SU-DHL-6 (cell line): ENCODE measurements at regions not wholly inside any gene's neighbourhood (a gene's known extent, or its start where the extent isn't known, plus 50 kb on each side); places are given as distances from the start of the nearest gene placed in this dataset.
A peak's percentile ranks its signal among the peaks of the same experiment; 100 is the strongest.

Experiments used
- H2AFZ ChIP-seq: fragments of 200-600 bp; sonication (generic); 2 replicates; pipeline ENCODE4 v1.6.1; 2014; ENCODE audit warnings: low read depth, mild to moderate bottlenecking, moderate library complexity, mixed read lengths, antibody characterized with exemption, low read length; ENCODE audit not compliant: severe bottlenecking
- H3F3A ChIP-seq: fragments of 200-600 bp; shearing (Covaris generic); 2 replicates; pipeline ENCODE4 v1.6.0; 2016; ENCODE audit warnings: antibody characterized with exemption, mild to moderate bottlenecking; ENCODE audit not compliant: insufficient read depth
- H3K27ac ChIP-seq: fragments of 200-600 bp; sonication (generic); 2 replicates; pipeline ENCODE4 v1.5.1; 2016; ENCODE audit warnings: low read depth, mild to moderate bottlenecking, low read length, moderate library complexity, mixed read lengths
- H3K27me3 ChIP-seq: fragments of 200-600 bp; sonication (generic), shearing (Covaris generic); 2 replicates; pipeline ENCODE4 v1.6.0; 2014; ENCODE audit warnings: mild to moderate bottlenecking, low read length
- H3K36me3 ChIP-seq: fragments of 200-600 bp; sonication (generic); 2 replicates; pipeline ENCODE4 v1.6.1; 2014; ENCODE audit warnings: mild to moderate bottlenecking, low read length, mixed read lengths
- H3K4me2 ChIP-seq: fragments of 300-600, 200-600 bp; shearing (Covaris generic), sonication (generic); 2 replicates; pipeline ENCODE4 v1.6.0; 2014; ENCODE audit warnings: low read length, low read depth, mild to moderate bottlenecking; ENCODE audit not compliant: poor library complexity, severe bottlenecking
- H3K4me3 ChIP-seq: fragments of 200-600 bp; sonication (generic); 2 replicates; pipeline ENCODE4 v1.5.1; 2014; ENCODE audit warnings: antibody characterized with exemption, low read length, mild to moderate bottlenecking, mixed read lengths; ENCODE audit not compliant: insufficient read depth, poor library complexity, severe bottlenecking
- H3K79me2 ChIP-seq: fragments of 200-600 bp; sonication (generic); 2 replicates; pipeline ENCODE4 v1.6.1; 2014; ENCODE audit warnings: mild to moderate bottlenecking, low read length, moderate library complexity; ENCODE audit not compliant: insufficient read depth
- H3K9ac ChIP-seq: fragments of 200-600 bp; sonication (generic); 2 replicates; pipeline ENCODE4 v1.7.0; 2014; ENCODE audit warnings: mild to moderate bottlenecking, low read length
- H3K9me2 ChIP-seq: fragments of 200-600 bp; sonication (generic); replicated peaks from 2 replicates; pipeline ENCODE4 v1.6.1; 2014; ENCODE audit warnings: low read length; ENCODE audit not compliant: insufficient read depth
- H3K9me3 ChIP-seq: fragments of 200-600 bp; sonication (generic); 2 replicates; pipeline ENCODE4 v1.6.1; 2014; ENCODE audit warnings: low read length, mixed read lengths; ENCODE audit not compliant: insufficient read depth
- H4K20me1 ChIP-seq: fragments of 200-600 bp; sonication (generic); 2 replicates; pipeline ENCODE4 v1.6.1; 2014; ENCODE audit warnings: low read depth, mild to moderate bottlenecking, antibody characterized with exemption, low read length, moderate library complexity, mixed read lengths
- EZH2phosphoT487 ChIP-seq: fragments of 200-600 bp; sonication (generic), shearing (Covaris generic); conservative IDR thresholded peaks from 2 replicates; pipeline ENCODE4 v1.6.1; 2018; ENCODE audit warnings: mild to moderate bottlenecking, antibody characterized with exemption, low read length, moderate library complexity, mixed read lengths
- TF ChIP-seq, protein P1 (sequence below): fragments of 200-600 bp; sonication (generic); IDR thresholded peaks from one replicate; pipeline ENCODE4 v1.5.1; 2017; ENCODE audit warnings: antibody characterized with exemption, mild to moderate bottlenecking, low read length, moderate library complexity; ENCODE audit not compliant: insufficient read depth, poor library complexity, severe bottlenecking

DNA sequence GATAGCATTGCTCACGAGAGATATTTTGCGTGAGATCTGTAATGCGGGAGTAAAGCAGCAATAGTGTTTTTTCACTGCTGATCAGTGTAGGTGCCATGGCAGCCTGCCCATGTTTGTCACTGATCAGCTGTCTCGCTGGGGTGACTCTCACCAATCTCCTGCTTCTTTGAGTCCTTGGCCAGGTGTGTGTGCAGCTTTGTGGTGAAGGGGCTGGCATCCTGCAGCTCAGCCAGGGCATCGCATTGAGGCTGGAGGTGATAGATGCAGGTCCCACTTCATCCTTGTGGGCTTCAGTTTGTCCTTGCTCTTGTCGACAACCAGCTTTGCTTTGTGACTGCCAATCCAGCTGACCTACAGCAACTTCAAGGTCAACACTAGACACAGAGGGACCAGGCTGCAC lies 258.3 kb upstream of the CXCR4 start:
- no peak for TF ChIP-seq EZH2phosphoT487
- TF ChIP-seq, protein P1, sequence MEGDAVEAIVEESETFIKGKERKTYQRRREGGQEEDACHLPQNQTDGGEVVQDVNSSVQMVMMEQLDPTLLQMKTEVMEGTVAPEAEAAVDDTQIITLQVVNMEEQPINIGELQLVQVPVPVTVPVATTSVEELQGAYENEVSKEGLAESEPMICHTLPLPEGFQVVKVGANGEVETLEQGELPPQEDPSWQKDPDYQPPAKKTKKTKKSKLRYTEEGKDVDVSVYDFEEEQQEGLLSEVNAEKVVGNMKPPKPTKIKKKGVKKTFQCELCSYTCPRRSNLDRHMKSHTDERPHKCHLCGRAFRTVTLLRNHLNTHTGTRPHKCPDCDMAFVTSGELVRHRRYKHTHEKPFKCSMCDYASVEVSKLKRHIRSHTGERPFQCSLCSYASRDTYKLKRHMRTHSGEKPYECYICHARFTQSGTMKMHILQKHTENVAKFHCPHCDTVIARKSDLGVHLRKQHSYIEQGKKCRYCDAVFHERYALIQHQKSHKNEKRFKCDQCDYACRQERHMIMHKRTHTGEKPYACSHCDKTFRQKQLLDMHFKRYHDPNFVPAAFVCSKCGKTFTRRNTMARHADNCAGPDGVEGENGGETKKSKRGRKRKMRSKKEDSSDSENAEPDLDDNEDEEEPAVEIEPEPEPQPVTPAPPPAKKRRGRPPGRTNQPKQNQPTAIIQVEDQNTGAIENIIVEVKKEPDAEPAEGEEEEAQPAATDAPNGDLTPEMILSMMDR = no peak
- Histone ChIP-seq H3K9me3 (no peaks in the 10 kb centered on the region), H4K20me1 (no peaks in the 10 kb centered on the region), H2AFZ (no peak overlapping the region), H3K27me3 (no peaks in the 10 kb centered on the region), H3K79me2 (no peaks in the 10 kb centered on the region), H3K4me2 (peak overlapping the region; percentile 38), H3F3A (peaks cover 28% of the 10 kb centered on the region), H3K36me3 (no peaks in the 10 kb centered on the region), H3K9me2 (no peaks in the 10 kb centered on the region), H3K9ac (peak overlapping the region; percentile 49), H3K27ac (peak overlapping the region; percentile 99), H3K4me3 (no peak overlapping the region)

DNA sequence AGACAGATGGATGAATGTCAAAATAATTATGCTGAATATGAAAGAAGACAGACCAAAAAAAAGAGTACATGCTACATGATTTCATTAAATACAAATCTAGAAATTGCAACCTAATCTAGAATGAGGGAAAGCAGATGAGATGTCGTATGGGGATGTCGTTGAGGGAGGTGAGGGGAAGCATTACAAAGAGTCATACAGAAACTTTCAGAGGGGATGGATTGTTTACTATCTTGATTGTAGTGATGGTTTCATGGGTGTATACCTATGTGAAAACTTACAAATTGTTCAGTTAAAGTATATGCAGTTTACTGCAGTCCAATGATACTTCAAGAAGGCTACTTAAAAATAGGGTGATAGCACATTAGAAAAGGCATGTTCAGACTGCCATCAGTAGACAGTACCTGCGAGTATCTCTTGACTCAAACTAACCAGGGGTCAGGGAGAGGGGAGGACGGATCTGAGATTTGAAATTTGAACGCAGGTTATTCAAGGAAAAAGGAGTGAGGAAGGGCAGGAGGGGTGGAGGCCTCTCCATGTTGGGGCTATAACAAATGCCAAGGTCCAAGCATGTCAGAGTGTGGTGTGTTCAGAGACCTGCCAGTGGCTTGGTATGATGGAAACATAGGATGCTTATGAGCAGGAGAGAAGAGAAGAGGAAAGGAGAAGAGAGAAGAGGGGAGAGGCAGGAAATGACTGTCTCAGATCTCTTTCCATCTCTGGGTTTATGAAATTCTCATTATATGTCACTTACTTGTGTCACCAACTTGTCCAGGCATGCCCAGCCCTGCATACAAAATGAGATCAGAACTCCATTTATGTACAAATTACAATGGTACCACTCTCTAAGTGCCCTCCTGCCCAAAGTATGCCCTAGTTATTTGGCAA lies 257.3 kb upstream of the CXCR4 start:
- Histone ChIP-seq H3K36me3 (no peaks in the 10 kb centered on the region), H2AFZ (no peak overlapping the region), H3K4me2 (no peak overlapping the region), H3K79me2 (no peaks in the 10 kb centered on the region), H3F3A (peaks cover 28% of the 10 kb centered on the region), H4K20me1 (no peaks in the 10 kb centered on the region), H3K27me3 (no peaks in the 10 kb centered on the region), H3K4me3 (no peak overlapping the region), H3K9me3 (no peaks in the 10 kb centered on the region), H3K27ac (peak overlapping the region; percentile 99), H3K9me2 (no peaks in the 10 kb centered on the region), H3K9ac (peak overlapping the region; percentile 49)
- no peak for TF ChIP-seq EZH2phosphoT487
- TF ChIP-seq, protein P1 = no peak

DNA sequence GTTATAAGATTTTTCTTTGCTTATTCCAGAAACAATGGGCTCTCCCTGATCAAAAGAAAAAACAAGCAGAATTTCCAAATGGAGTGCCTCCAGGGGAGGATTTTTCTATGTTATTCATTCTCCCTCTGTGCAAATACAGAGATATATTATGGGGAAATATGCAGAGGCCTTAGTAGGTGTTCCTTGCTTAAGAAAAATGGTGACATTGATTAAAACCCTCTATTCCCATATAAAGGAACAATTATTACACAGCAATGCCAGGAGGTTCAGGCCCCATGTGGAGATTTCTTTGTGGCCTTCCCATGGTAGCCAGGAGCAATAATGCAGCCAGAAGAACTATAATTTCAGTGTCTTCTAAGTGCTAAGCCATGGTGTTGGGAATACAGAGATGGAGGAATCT lies 255.9 kb upstream of the CXCR4 start:
- no peak overlapping the region for H3K4me2 ChIP-seq
- H3F3A ChIP-seq = peaks cover 28% of the 10 kb centered on the region
- H3K9me3 ChIP-seq = no peaks in the 10 kb centered on the region
- H3K9me2 ChIP-seq = no peaks in the 10 kb centered on the region
- no peaks in the 10 kb centered on the region for H3K36me3 ChIP-seq
- H3K9ac ChIP-seq = no peak overlapping the region
- H3K27ac ChIP-seq = no peak overlapping the region
- H3K4me3 ChIP-seq = no peak overlapping the region
- no peak overlapping the region for H2AFZ ChIP-seq
- no peaks in the 10 kb centered on the region for H3K79me2 ChIP-seq
- H3K27me3 ChIP-seq = no peaks in the 10 kb centered on the region
- TF ChIP-seq, protein P1 = no peak
- no peak for TF ChIP-seq EZH2phosphoT487
- H4K20me1 ChIP-seq = no peaks in the 10 kb centered on the region
